HG02981 (cell line): ENCODE measurements at regions not wholly inside any gene's neighbourhood (a gene's known extent, or its start where the extent isn't known, plus 50 kb on each side); places are given as distances from the start of the nearest gene placed in this dataset.

Experiments used
- ATAC-seq: cut with Tn5 transposase; IDR thresholded peaks from one replicate; pipeline ENCODE4 v1.9.1; 2021; ENCODE audit warnings: mild to moderate bottlenecking, moderate library complexity; ENCODE audit not compliant: unreplicated experiment

DNA sequence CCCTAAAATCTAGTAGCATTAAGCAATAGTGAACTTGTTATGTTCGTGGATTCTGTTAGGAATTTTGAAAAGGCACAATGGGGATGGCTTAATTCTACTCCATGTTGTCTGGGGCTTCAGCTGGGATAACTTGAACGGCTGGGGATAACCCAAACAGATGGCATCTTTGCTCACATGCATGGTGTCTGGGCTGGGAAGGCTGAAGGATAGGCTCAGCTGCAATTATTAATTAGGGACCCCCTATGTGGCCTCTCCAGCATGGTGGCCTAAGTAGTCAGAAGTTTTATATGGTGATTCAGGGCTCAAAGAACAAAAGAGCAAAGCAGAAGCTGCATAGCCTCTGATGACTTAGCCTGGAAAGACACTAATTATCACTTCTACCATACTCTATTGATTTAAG lies 551.1 kb downstream of the PSAT1 start:
- no peak for ATAC-seq

DNA sequence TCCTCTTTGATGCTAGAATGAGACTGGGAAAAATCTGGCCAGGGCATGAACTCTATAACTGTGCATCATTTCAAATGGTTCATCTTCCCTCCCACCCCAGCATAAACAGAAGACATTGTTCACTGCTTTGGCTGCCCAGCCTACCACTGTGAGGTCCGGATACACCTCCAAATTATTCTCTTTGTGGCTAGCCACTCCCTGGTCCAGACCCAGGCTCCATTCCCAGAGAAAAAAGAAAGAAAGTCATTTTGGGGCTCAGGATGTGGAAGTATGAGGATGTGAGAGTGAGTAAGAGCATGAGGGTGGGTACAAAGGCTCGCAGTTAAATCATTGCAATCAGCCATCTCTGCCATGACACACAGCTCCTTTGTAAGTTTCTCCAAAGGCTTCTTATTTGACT lies 559.2 kb downstream of the PSAT1 start:
- no peak for ATAC-seq

DNA sequence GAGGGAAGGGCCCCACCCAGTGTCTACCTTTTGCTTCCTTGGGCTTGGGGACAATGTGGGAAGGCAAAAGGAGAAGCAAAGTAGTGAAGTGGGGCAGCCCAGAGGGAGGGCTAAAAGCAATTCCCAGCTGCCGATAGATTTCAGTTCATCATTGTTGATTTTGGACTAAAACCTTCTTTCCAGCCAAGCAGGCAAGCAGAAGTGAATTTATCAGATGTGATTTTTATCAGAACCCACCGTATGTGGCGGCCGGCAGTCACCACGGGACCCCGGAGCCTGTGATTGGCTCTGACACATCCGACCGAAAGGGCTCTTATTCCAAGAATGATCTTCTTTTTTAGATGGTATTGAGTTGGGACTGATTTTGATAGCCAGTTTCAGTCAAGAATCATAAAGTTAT lies 559.9 kb downstream of the PSAT1 start:
- ATAC-seq: no peak

DNA sequence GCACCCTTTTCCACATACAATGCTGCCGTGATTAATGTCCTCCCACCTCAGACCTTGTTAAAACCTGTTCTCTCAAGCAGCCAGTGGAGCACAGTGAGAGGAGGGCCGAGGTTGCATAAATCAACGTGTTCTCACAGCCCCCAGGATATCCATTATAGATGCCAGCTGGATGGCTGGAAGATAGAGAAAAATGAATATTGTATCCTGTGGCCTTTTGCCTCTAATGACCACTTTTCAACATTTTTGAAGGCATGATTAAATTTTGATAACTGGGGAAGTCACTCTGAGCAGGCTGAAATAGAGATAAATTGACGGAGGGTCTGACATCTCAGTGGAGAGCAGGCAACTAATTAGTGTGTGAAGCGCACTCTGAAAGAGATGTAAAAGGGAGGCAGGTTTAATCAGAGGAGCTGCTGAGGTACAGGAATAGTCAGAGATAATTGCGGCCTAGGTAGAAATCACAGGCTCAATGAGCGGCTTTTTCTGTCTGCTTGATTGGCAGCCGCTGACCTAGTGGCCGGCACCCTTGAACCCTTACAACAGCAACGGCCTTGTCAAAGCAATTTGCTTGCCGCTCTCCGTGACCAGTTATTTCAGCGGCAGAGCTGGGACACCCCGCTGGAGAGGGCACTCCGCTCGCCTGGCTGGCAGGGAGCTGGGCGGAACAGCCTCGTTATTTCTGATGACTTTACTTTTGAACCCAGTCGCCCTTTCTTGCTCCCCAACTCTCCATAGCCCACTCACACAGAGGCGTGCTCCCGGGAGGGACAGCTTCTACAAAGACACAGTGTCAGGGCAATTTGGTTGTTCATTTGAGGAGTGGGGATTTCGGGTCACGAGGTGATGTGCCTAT lies 560.7 kb downstream of the PSAT1 start:
- no peak for ATAC-seq

DNA sequence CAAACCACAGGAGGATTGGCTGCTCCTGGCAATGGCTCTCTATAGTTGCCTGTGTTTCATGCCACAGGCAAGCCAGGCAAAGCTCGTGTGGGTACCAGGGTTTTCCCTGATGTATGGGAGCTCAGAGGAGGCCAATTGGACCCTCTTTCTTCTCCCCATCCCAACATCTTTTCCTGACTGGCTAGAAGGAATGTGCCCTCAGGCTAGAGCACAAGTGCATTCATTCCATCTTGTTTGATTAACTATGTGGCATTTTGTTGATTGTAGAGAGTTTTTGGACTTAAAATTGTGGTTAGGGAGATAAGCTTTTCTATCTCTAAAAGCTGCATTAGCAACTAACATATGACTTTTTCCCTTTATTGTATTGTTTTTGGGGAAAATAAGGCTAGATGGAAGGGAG lies 561.3 kb downstream of the PSAT1 start:
- no peak for ATAC-seq

DNA sequence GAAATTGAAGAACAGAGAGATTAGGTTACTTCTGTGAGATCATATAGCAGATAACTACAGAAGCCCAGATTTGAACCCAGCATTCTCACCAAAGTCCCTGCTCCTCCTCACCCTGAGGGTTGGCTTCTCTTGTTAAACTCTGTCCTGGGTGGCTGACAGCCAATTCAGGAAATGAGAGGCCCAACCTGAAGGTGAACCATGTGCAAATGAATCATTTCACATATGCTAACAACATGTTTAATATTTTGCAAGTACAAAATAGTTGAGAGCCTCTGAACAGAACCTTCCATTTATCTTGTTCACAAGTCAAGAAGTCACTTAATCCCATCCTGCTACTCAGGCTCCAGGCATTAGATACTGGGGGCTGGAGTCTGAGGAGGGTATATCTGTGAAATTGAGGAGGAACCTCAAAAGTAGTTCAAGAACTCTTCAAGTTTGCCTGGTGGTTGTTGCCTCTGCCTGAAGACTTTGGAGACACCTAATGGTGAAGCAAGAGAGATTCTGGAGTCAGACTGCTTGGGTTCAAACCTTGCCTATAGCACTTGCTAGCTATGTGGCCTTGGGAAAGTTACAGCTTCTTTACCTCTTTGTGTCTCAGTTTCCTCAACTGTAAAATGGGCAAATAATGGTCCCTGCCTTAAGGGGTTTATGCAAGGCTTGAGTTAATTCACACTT lies 564.0 kb downstream of the PSAT1 start:
- no peak for ATAC-seq

DNA sequence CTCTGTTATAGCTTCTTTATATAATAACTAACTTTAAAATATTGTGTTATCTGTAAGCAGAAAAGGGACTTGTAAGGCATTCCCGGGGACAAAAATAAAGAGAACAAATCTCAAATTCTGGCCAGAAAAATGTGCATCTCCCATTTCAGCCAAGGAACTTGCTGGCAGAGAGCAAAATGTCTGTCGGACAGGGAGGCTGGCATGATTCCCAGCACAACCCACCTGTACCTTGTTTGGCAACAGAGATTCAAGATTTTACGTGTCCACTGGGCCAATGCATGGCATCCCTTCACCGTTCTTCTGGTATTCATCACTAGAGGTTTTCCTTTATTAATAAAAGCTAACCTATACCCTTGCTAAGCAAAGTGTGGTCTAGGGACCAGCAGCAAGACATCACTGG lies 566.6 kb downstream of the PSAT1 start:
- no peak for ATAC-seq

DNA sequence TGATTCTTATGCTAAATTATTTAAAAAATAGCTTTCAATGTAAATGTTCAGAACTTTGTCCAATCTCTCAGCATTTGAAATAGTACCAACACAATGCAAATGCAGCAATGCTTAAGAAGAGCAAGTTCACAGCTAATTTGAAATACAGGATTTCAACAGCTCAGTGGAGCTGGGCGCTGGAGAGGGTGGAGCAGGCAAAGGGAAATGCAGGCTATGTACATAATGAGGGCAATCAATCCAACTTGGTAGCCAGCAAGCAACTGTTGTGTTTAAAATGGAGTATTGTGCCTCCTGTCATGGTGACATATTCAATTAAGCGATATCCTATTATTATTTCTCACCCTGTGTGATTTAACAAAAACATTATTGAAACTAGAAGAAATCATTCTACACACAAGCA lies 568.8 kb downstream of the PSAT1 start:
- no peak for ATAC-seq

DNA sequence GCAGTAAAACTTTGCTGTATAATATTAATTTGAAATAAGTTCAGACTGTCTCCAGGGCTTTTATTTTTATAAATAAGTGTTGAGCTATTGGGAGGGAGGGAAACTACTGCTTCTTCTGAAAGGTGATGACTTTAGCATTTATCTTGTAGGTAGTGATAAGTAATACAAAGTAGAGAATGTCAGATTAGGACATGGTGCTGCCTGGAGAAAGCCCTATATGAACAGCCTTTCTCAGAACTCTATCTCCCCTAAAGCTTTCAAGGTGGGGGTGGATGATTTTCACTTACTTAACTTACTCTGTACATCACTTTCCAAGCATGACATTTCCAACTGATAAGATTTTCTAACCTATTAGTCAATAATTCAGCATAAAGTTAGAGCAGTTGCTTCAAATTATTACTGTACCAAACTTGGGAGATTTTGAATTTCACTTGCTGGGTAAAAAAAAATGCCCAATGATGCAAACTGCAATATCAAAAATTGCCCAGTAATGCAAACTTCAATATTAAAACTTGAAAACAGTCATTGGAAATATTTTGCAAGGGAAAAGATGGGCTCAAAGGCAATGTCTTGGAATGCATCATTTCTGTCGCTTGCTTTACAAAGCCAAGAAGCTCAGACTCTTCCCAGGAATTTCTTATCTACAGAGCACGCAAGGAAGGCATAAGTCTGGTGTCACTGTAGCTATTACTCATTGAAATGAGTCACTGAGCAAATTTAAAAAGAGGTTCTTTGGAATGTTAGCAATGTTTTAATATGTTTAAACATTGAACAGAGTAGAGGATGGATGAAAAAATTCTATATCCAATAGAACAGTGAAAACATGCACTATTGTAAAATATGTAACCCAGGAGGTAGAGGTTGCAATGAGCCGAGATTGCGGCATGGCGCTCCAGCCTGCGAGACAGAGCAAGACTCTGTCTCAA lies 569.5 kb downstream of the PSAT1 start:
- ATAC-seq: no peak

DNA sequence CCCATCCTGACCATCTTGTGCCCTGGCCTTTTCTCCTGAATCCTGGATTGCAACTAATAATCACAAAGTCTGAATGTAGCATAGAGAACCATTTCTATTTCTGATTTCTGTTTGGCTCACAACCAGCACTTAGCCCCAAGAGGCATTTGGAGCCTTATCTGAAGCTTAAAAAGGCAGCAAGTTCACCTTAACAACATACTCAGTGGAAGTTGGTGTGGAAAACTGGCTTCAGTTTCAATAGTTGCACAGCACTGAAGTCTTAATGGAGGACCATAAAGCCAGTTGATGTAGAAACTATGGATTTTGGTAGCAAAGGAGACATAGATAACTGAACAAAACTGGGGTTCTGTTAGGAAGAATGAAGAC lies 574.1 kb downstream of the PSAT1 start:
- ATAC-seq: no peak

DNA sequence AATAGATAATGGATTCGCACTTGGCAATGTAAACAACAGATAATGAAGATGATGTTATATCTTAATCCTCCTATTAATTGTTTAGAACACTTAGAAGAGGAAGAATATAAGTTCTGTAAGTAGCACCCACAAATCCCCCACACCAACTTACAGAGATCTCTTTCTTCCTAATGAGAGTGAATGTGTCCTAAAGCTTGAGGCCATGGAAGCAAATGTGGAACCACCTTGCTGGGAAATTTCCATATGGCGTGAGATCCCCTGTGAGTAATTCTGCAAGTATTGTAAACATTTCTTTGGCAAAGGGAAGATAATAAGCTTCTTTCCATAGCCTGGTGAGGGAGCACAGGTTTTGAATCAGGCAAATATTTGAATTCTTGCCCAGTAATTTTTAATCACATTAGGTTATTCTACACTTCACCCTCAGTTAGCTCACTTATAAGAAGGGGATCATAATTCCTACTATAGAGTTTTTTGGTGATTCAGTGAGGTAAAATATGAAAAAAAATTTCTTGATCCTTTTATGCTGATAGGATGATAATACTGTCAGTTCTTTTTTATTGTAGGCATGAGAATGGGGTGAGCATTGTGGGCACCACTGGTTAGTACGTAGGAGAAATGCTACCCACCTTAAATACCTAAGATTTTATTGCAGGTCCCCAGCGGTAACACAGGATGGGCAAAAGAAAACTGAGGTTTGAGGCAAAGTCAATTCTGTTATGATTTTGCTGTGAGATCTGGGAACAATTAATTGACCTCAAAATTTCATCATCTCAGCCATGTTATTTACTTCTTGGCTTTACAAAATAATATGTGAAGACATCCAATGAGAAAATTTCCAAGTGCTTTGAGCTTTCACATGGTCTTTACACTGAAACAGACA lies 574.8 kb downstream of the PSAT1 start:
- no peak for ATAC-seq

DNA sequence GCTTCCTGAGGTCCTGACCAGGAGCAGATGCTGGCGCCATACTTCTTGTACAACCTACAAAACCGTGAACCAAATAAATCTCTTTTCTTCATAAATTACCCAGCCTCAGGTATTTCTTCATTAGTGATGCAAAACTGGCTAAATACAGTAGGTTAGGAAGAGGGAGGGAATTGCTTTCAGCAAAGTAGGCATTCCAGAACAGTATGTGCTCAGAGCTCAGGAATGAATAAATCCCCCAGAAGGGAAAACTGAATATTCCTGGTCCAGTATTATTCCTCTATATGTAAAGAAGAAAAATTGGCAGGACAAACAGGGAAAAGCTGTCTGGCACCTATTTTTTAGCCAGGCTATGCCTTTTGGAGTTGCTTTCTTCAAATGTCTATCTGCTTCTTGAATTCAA lies 577.1 kb downstream of the PSAT1 start:
- no peak for ATAC-seq

DNA sequence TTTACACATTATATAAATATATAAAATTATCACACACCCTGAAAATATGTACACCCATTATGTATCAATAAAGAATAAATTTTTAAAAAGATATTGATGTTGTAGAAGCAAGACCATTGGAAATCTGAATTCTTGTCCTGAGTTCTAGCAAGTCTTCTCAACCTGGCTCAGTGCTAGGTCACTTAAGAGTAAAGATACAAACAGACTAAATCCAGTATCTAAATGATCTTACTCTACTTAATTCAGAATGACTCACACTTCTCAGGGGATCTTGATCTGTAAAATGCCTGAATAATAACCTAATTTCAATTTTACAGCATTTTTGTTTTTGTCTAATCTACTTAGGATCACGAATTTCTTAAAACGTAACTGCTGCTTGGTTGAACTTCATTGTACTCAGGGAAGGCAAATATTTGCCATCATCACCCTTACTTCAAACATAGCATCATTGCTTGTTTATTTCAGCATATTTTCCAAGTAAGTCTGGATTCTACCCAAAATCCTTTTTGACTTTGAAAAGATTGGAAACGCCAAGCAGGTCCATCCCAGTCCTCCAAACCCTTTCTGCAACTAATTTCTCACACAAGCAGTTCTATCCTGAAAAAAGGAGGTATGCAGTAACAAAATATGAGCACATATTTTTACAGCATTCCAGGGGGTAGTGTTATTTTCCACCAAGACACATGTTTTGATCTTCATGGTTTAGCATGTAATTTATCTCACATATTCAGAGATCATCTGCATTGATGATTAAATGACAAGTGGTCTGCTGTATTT lies 582.6 kb downstream of the PSAT1 start:
- no peak for ATAC-seq

DNA sequence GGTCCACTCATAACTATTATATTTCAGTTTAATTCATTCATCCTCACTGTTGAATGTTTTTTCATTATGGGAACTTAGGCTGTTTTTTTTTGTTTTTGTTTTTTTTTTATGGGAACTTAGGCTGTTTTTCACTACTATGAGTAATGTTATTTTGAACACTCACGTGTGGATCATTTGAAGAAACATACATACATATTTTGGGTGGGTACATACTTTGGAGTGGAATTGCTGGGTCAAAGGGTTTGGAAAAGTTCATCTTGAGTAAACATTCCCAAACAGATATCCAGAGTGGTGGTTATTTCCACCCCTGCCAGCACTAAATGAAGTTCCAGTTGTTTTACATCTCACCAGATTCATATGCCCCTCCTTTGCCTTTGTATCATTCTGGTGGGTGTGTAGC lies 584.4 kb downstream of the PSAT1 start:
- ATAC-seq: no peak

DNA sequence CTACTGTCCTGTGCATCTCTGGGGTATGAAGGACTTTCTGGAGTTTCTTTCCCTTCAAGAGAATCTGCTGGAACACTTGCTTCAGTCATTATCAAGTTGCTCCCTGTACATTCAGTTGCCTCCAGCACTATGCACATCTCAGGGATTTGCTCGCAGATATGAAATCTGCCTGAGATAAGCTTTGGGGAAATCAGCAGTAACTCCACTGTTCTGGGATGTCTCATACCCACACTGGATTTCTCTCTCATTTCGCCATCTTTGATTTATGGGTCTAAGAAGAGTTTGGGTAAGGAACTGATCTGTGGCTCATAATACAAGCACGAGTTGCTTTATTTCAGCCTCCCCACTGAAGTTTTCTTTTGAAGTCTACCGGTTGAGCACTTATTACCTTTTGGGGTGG lies 585.6 kb downstream of the PSAT1 start:
- ATAC-seq: no peak

DNA sequence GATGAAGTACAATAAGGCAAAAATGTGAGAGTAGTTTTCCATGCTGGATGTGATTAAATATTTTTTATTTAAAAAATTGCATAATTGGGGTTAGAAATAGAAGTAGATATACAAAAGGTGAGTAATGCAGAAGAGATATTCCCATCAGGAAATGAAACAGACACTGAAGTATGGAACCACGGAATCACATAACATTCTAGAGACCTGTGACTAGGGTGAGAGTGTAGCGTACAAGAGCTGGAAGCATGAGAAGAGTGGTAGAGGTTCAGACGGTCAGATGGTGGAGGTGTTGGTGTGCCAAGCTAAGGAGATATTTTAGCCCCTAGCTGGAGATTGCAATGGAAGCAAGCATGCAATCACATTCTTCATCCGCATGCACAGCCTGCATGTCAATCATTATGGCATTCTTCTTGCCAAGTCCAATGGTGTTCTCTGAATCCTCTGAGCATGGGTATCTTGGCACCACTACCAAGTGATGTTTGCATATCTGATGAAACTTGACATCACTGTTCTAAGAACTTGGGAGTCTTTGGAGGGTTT lies 587.8 kb downstream of the PSAT1 start:
- ATAC-seq: no peak

DNA sequence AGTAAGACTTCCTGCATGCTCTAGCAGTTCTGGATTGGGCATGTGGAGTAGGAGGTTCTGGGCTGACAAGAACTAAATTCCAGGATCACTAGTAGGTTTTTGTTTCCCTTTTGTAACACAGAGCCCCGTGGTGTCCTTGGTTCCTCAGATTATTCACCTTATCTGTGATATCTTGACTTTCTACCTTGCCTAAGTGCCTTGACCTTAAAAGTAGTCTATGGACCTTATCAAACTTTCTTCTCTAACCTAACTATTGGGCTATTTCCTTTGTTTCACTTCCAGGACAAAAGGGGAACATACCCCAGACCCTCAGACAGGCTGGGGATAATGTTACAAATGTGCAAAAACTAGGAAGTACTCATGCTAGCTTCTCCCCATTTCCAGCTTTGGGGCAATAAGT lies 595.3 kb downstream of the PSAT1 start:
- ATAC-seq: no peak

DNA sequence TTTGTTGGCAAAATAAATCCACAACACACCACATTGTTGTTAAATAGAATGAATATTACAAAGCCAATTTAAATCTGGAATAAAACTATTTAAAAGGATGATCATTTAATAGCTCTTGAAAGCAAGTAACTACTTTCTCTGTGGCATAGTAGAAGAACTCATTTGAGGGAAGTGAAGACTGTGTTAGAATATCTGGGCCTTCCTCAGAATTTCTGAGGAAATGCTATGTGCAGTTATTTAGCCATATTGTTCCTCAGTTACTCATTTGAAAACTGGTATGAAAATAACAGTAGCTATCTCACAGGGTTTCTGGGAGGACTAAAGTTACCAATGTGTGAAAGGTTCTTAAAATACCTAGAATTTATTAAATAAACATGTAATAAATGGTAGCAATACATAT lies 595.8 kb downstream of the PSAT1 start:
- ATAC-seq: no peak

DNA sequence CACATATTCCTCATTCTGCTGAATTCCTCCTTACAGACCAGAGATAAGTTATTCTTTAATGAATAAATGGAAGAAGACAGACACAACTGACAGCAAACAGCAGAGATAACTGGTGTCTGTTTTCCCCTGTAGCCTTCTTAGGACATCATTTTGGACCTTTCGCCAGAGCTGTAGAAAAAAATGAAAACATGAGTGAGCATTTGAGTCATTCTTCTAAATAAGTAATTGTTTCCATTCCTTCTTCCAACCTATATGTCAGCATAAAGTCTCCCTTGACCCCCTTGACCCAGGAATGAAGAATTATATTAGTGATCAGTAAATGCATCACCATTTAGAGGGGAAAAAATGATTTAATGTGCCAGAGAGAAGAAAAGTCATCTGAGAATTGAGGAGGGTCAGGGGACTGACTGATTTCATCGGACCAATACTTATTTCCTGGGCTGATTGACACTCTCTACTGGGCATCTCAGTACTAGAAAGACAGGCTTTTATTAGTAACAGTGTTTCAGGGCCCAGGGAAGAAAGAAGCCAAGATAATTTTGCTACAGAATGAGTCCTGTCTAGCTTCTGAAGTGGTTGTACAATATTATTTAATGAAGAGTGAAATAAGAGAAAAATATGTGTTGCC lies 597.0 kb downstream of the PSAT1 start:
- no peak for ATAC-seq
